ENCODE measurements at regions not wholly inside any gene's neighbourhood (a gene's known extent, or its start where the extent isn't known, plus 50 kb on each side); places are given as distances from the start of the nearest gene placed in this dataset.

- H3K9me3 ChIP-seq (ENCODE audit: control extremely low read depth in 1 of 5, control insufficient read depth in 4 of 5, insufficient read depth in 2 of 5, low read depth in 1 of 5, low read length in 4 of 5), result peaks cover 0 to 17% (median 4%) of the 10 kb centered on the region in 5 experiments
These were observed 1317.8 kb downstream of the UQCRFS1 start for GRCh38 chr19:27894906-27895754.

GRCh38 chr19:27892500-27892899 lies 1320.5 kb downstream of the UQCRFS1 start:
- Histone ChIP-seq H3K36me3 (ENCODE audit: control insufficient read depth in 4 of 4, insufficient read depth in 4 of 4, low read length in 3 of 4) (no peaks in the 10 kb centered on the region), H3K27me3 (replicated peaks in 2 of 5; ENCODE audit: control insufficient read depth in 4 of 5, insufficient read depth in 5 of 5, low read length in 4 of 5) (no peaks in the 10 kb centered on the region), H3K9me3 (ENCODE audit: control extremely low read depth in 1 of 5, control insufficient read depth in 4 of 5, insufficient read depth in 2 of 5, low read depth in 1 of 5, low read length in 4 of 5) (peaks cover 0 to 23% (median 9%) of the 10 kb centered on the region in 5 experiments), H3K4me1 (ENCODE audit: control extremely low read depth in 1 of 4, control insufficient read depth in 4 of 4, insufficient read depth in 4 of 4, low read length in 3 of 4) (no peaks in the 10 kb centered on the region), H3K27ac (ENCODE audit: insufficient read depth in 1 of 2, low read depth in 1 of 2, low read length in 2 of 2, poor library complexity in 1 of 2, severe bottlenecking in 2 of 2) (no peak overlapping the region), H3K4me3 (ENCODE audit: control insufficient read depth in 1 of 7, extremely low read depth in 1 of 7, insufficient read depth in 4 of 7, low read depth in 2 of 7, low read length in 6 of 7) (no peak overlapping the region)
- no peak for DNase-seq
- WGBS (ENCODE audit: insufficient coverage), result 0% methylated on average over 1 of the region's 2 CpGs
- ChIA-PET POLR2A (no interaction called here), CTCF (interaction anchor here (0.6 kb wide), 1 partner anchor 343 kb away, joined by 4 read pairs; no protein-coding TSS in a partner anchor)

More at GRCh38 chr19:27894906-27895754, 1317.8 kb downstream of the UQCRFS1 start:
- DNase-seq, result no peak
- WGBS (ENCODE audit: insufficient coverage), result 90% methylated on average over 9 of the region's 12 CpGs
- H3K27me3 ChIP-seq (replicated peaks in 2 of 5; ENCODE audit: control insufficient read depth in 4 of 5, insufficient read depth in 5 of 5, low read length in 4 of 5), result no peaks in the 10 kb centered on the region
- CTCF ChIA-PET, result interaction anchor here (0.6 kb wide), 1 partner anchor 1938 kb away, joined by 3 read pairs; no protein-coding TSS in a partner anchor
- no peak overlapping the region for H3K27ac ChIP-seq (ENCODE audit: insufficient read depth in 1 of 2, low read depth in 1 of 2, low read length in 2 of 2, poor library complexity in 1 of 2, severe bottlenecking in 2 of 2)
- H3K4me1 ChIP-seq (ENCODE audit: control extremely low read depth in 1 of 4, control insufficient read depth in 4 of 4, insufficient read depth in 4 of 4, low read length in 3 of 4), result no peaks in the 10 kb centered on the region
- H3K36me3 ChIP-seq (ENCODE audit: control insufficient read depth in 4 of 4, insufficient read depth in 4 of 4, low read length in 3 of 4), result no peaks in the 10 kb centered on the region
- POLR2A ChIA-PET, result no interaction called here
- no peak overlapping the region for H3K4me3 ChIP-seq (ENCODE audit: control insufficient read depth in 1 of 7, extremely low read depth in 1 of 7, insufficient read depth in 4 of 7, low read depth in 2 of 7, low read length in 6 of 7)

- no peak for DNase-seq
- POLR2A ChIA-PET, result no interaction called here
- Histone ChIP-seq H3K36me3 (ENCODE audit: control insufficient read depth in 4 of 4, insufficient read depth in 4 of 4, low read length in 3 of 4) (no peaks in the 10 kb centered on the region), H3K27me3 (replicated peaks in 2 of 5; ENCODE audit: control insufficient read depth in 4 of 5, insufficient read depth in 5 of 5, low read length in 4 of 5) (no peaks in the 10 kb centered on the region), H3K27ac (ENCODE audit: insufficient read depth in 1 of 2, low read depth in 1 of 2, low read length in 2 of 2, poor library complexity in 1 of 2, severe bottlenecking in 2 of 2) (no peak overlapping the region), H3K9me3 (ENCODE audit: control extremely low read depth in 1 of 5, control insufficient read depth in 4 of 5, insufficient read depth in 2 of 5, low read depth in 1 of 5, low read length in 4 of 5) (peaks cover 0 to 25% (median 16%) of the 10 kb centered on the region in 5 experiments), H3K4me1 (ENCODE audit: control extremely low read depth in 1 of 4, control insufficient read depth in 4 of 4, insufficient read depth in 4 of 4, low read length in 3 of 4) (no peaks in the 10 kb centered on the region), H3K4me3 (ENCODE audit: control insufficient read depth in 1 of 7, extremely low read depth in 1 of 7, insufficient read depth in 4 of 7, low read depth in 2 of 7, low read length in 6 of 7) (no peak overlapping the region)
- WGBS (ENCODE audit: insufficient coverage), result 57% methylated on average over 4 of the region's 4 CpGs
- CTCF ChIA-PET, result no interaction called here
These were observed 1321.5 kb downstream of the UQCRFS1 start for GRCh38 chr19:27891411-27891810.

- Histone ChIP-seq H3K27me3 (replicated peaks in 2 of 5; ENCODE audit: control insufficient read depth in 4 of 5, insufficient read depth in 5 of 5, low read length in 4 of 5) (no peaks in the 10 kb centered on the region), H3K4me1 (ENCODE audit: control extremely low read depth in 1 of 4, control insufficient read depth in 4 of 4, insufficient read depth in 4 of 4, low read length in 3 of 4) (no peaks in the 10 kb centered on the region), H3K36me3 (ENCODE audit: control insufficient read depth in 4 of 4, insufficient read depth in 4 of 4, low read length in 3 of 4) (no peaks in the 10 kb centered on the region), H3K27ac (ENCODE audit: insufficient read depth in 1 of 2, low read depth in 1 of 2, low read length in 2 of 2, poor library complexity in 1 of 2, severe bottlenecking in 2 of 2) (no peak overlapping the region), H3K4me3 (ENCODE audit: control insufficient read depth in 1 of 7, extremely low read depth in 1 of 7, insufficient read depth in 4 of 7, low read depth in 2 of 7, low read length in 6 of 7) (no peak overlapping the region), H3K9me3 (ENCODE audit: control extremely low read depth in 1 of 5, control insufficient read depth in 4 of 5, insufficient read depth in 2 of 5, low read depth in 1 of 5, low read length in 4 of 5) (peaks cover 0 to 26% (median 16%) of the 10 kb centered on the region in 5 experiments)
- POLR2A ChIA-PET, result no interaction called here
- no peak for DNase-seq
- CTCF ChIA-PET, result no interaction called here
- 64% methylated on average over 5 of the region's 5 CpGs for WGBS (ENCODE audit: insufficient coverage)
These were observed 1322.3 kb downstream of the UQCRFS1 start for GRCh38 chr19:27890696-27891095.

- Histone ChIP-seq H3K9me3 (ENCODE audit: control extremely low read depth in 1 of 5, control insufficient read depth in 4 of 5, insufficient read depth in 2 of 5, low read depth in 1 of 5, low read length in 4 of 5) (peaks cover 0 to 26% (median 16%) of the 10 kb centered on the region in 5 experiments), H3K36me3 (ENCODE audit: control insufficient read depth in 4 of 4, insufficient read depth in 4 of 4, low read length in 3 of 4) (no peaks in the 10 kb centered on the region), H3K27me3 (replicated peaks in 2 of 5; ENCODE audit: control insufficient read depth in 4 of 5, insufficient read depth in 5 of 5, low read length in 4 of 5) (no peaks in the 10 kb centered on the region), H3K4me3 (ENCODE audit: control insufficient read depth in 1 of 7, extremely low read depth in 1 of 7, insufficient read depth in 4 of 7, low read depth in 2 of 7, low read length in 6 of 7) (no peak overlapping the region), H3K27ac (ENCODE audit: insufficient read depth in 1 of 2, low read depth in 1 of 2, low read length in 2 of 2, poor library complexity in 1 of 2, severe bottlenecking in 2 of 2) (no peak overlapping the region), H3K4me1 (ENCODE audit: control extremely low read depth in 1 of 4, control insufficient read depth in 4 of 4, insufficient read depth in 4 of 4, low read length in 3 of 4) (no peaks in the 10 kb centered on the region)
- WGBS (ENCODE audit: insufficient coverage), result 78% methylated on average over 3 of the region's 3 CpGs
- POLR2A ChIA-PET, result no interaction called here
- CTCF ChIA-PET, result no interaction called here
- no peak for DNase-seq
These were observed 1322.7 kb downstream of the UQCRFS1 start for GRCh38 chr19:27890206-27890605.

- ChIA-PET POLR2A (no interaction called here), CTCF (no interaction called here)
- no CpG with 5 or more reads among the region's 3 CpGs for whole genome bisulfite sequencing (ENCODE audit: insufficient coverage)
- DNase-seq, result no peak
- no peaks in the 10 kb centered on the region for H3K27me3 ChIP-seq (replicated peaks in 2 of 5; ENCODE audit: control insufficient read depth in 4 of 5, insufficient read depth in 5 of 5, low read length in 4 of 5)
- no peak overlapping the region for H3K4me3 ChIP-seq (ENCODE audit: control insufficient read depth in 1 of 7, extremely low read depth in 1 of 7, insufficient read depth in 4 of 7, low read depth in 2 of 7, low read length in 6 of 7)
- no peaks in the 10 kb centered on the region for H3K4me1 ChIP-seq (ENCODE audit: control extremely low read depth in 1 of 4, control insufficient read depth in 4 of 4, insufficient read depth in 4 of 4, low read length in 3 of 4)
- H3K36me3 ChIP-seq (ENCODE audit: control insufficient read depth in 4 of 4, insufficient read depth in 4 of 4, low read length in 3 of 4), result no peaks in the 10 kb centered on the region
- peaks cover 0 to 26% (median 16%) of the 10 kb centered on the region in 5 experiments for H3K9me3 ChIP-seq (ENCODE audit: control extremely low read depth in 1 of 5, control insufficient read depth in 4 of 5, insufficient read depth in 2 of 5, low read depth in 1 of 5, low read length in 4 of 5)
- no peak overlapping the region for H3K27ac ChIP-seq (ENCODE audit: insufficient read depth in 1 of 2, low read depth in 1 of 2, low read length in 2 of 2, poor library complexity in 1 of 2, severe bottlenecking in 2 of 2)
These were observed 1323.8 kb downstream of the UQCRFS1 start for GRCh38 chr19:27889156-27889555.

GRCh38 chr19:27887946-27888345 lies 1325.0 kb downstream of the UQCRFS1 start:
- Histone ChIP-seq H3K36me3 (ENCODE audit: control insufficient read depth in 4 of 4, insufficient read depth in 4 of 4, low read length in 3 of 4) (no peaks in the 10 kb centered on the region), H3K4me3 (ENCODE audit: control insufficient read depth in 1 of 7, extremely low read depth in 1 of 7, insufficient read depth in 4 of 7, low read depth in 2 of 7, low read length in 6 of 7) (no peak overlapping the region), H3K27ac (ENCODE audit: insufficient read depth in 1 of 2, low read depth in 1 of 2, low read length in 2 of 2, poor library complexity in 1 of 2, severe bottlenecking in 2 of 2) (no peak overlapping the region), H3K27me3 (replicated peaks in 2 of 5; ENCODE audit: control insufficient read depth in 4 of 5, insufficient read depth in 5 of 5, low read length in 4 of 5) (no peaks in the 10 kb centered on the region), H3K4me1 (ENCODE audit: control extremely low read depth in 1 of 4, control insufficient read depth in 4 of 4, insufficient read depth in 4 of 4, low read length in 3 of 4) (no peaks in the 10 kb centered on the region), H3K9me3 (ENCODE audit: control extremely low read depth in 1 of 5, control insufficient read depth in 4 of 5, insufficient read depth in 2 of 5, low read depth in 1 of 5, low read length in 4 of 5) (peaks cover 0 to 26% (median 15%) of the 10 kb centered on the region in 5 experiments)
- POLR2A ChIA-PET, result no interaction called here
- WGBS (ENCODE audit: insufficient coverage), result 75% methylated on average over 2 of the region's 2 CpGs
- CTCF ChIA-PET, result interaction anchor here (0.8 kb wide), 1 partner anchor 11 kb away, joined by 3 read pairs; no protein-coding TSS in a partner anchor
- no peak for DNase-seq

Measured in common myeloid progenitor, CD34-positive (primary cell).